ENCODE measurements at regions not wholly inside any gene's neighbourhood (a gene's known extent, or its start where the extent isn't known, plus 50 kb on each side); places are given as distances from the start of the nearest gene placed in this dataset.

GRCh38 chr7:106597751-106598546, 63.0 kb downstream of the CCDC71L start:
- H3K27ac ChIP-seq, result no peak overlapping the region
- no peak overlapping the region for H2AFZ ChIP-seq (ENCODE audit: low read depth)
- no peak overlapping the region for H3K4me3 ChIP-seq (IDR thresholded peaks at IDR 0.05; ENCODE audit: insufficient read depth, low read depth, low read length)

GRCh38 chr7:106597014-106597413, 63.9 kb downstream of the CCDC71L start:
- H3K4me1 ChIP-seq (ENCODE audit: low read depth, poor library complexity, severe bottlenecking), result peaks cover 27% of the 10 kb centered on the region
- no peak overlapping the region for H3K4me3 ChIP-seq (IDR thresholded peaks at IDR 0.05; ENCODE audit: insufficient read depth, low read depth, low read length)
- H3K9ac ChIP-seq, result no peak overlapping the region
- H3K4me2 ChIP-seq, result no peak overlapping the region
- H3K79me2 ChIP-seq (ENCODE audit: insufficient read depth, low read depth), result no peaks in the 10 kb centered on the region
- no peak for TF ChIP-seq CTCF (conservative IDR thresholded peaks at IDR 0.05; ENCODE audit: low read depth, low read length)
- no peak overlapping the region for H3K27ac ChIP-seq
- H2AFZ ChIP-seq (ENCODE audit: low read depth), result no peak overlapping the region
- H4K20me1 ChIP-seq (ENCODE audit: insufficient read depth), result no peaks in the 10 kb centered on the region
- no peaks in the 10 kb centered on the region for H3K27me3 ChIP-seq (ENCODE audit: insufficient read depth, low read depth)
- H3K36me3 ChIP-seq (ENCODE audit: insufficient read depth), result no peaks in the 10 kb centered on the region

More at GRCh38 chr7:106597751-106598546, 63.0 kb downstream of the CCDC71L start:
- Histone ChIP-seq H3K79me2 (ENCODE audit: insufficient read depth, low read depth) (no peaks in the 10 kb centered on the region), H3K27me3 (ENCODE audit: insufficient read depth, low read depth) (no peaks in the 10 kb centered on the region), H3K9ac (no peak overlapping the region), H3K36me3 (ENCODE audit: insufficient read depth) (no peaks in the 10 kb centered on the region), H3K4me2 (peak overlapping the region; percentile 25), H4K20me1 (ENCODE audit: insufficient read depth) (no peaks in the 10 kb centered on the region), H3K4me1 (ENCODE audit: low read depth, poor library complexity, severe bottlenecking) (peaks cover 18% of the 10 kb centered on the region)
- no peak for TF ChIP-seq CTCF (conservative IDR thresholded peaks at IDR 0.05; ENCODE audit: low read depth, low read length)

DNA sequence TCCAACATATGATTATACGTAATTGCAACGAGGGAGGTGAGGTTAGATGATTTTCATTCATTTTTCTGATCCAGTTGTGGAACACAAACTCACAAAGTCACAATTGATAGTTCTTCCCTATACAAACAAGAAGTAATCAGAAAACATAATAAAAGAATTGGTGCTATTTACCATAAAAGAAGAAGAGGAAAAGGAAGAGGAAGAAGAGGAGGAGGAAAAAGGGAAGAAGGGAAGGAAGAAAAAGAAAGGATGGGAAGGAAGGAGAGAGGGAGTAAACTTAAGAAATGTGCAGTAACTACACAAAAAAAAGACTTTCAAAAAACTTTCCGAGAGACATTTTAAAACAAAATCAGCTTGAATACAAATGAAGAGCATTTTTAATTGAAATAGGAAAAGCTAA, 65.0 kb downstream of the CCDC71L start:
- no peaks in the 10 kb centered on the region for H3K79me2 ChIP-seq (ENCODE audit: insufficient read depth, low read depth)
- no peak overlapping the region for H3K4me2 ChIP-seq
- H3K27ac ChIP-seq, result no peak overlapping the region
- no peak overlapping the region for H3K4me3 ChIP-seq (IDR thresholded peaks at IDR 0.05; ENCODE audit: insufficient read depth, low read depth, low read length)
- no peak overlapping the region for H2AFZ ChIP-seq (ENCODE audit: low read depth)
- TF ChIP-seq CTCF (conservative IDR thresholded peaks at IDR 0.05; ENCODE audit: low read depth, low read length), result no peak
- H4K20me1 ChIP-seq (ENCODE audit: insufficient read depth), result no peaks in the 10 kb centered on the region
- H3K4me1 ChIP-seq (ENCODE audit: low read depth, poor library complexity, severe bottlenecking), result peaks cover 30% of the 10 kb centered on the region
- H3K36me3 ChIP-seq (ENCODE audit: insufficient read depth), result no peaks in the 10 kb centered on the region
- no peaks in the 10 kb centered on the region for H3K27me3 ChIP-seq (ENCODE audit: insufficient read depth, low read depth)
- H3K9ac ChIP-seq, result no peak overlapping the region

GRCh38 chr7:106593028-106593417, 67.9 kb downstream of the CCDC71L start:
- H3K4me3 ChIP-seq (IDR thresholded peaks at IDR 0.05; ENCODE audit: insufficient read depth, low read depth, low read length), result no peak overlapping the region
- peak overlapping the region; percentile 24 for H3K4me2 ChIP-seq
- H3K79me2 ChIP-seq (ENCODE audit: insufficient read depth, low read depth), result no peaks in the 10 kb centered on the region
- H4K20me1 ChIP-seq (ENCODE audit: insufficient read depth), result no peaks in the 10 kb centered on the region
- peak overlapping the region; percentile 16; the same call in 1 of the 2 replicates for H3K27ac ChIP-seq
- H3K9ac ChIP-seq, result no peak overlapping the region
- H2AFZ ChIP-seq (ENCODE audit: low read depth), result peak overlapping the region; percentile 0; the same call in 1 of the 2 replicates
- no peaks in the 10 kb centered on the region for H3K27me3 ChIP-seq (ENCODE audit: insufficient read depth, low read depth)
- H3K36me3 ChIP-seq (ENCODE audit: insufficient read depth), result no peaks in the 10 kb centered on the region
- peaks cover 23% of the 10 kb centered on the region for H3K4me1 ChIP-seq (ENCODE audit: low read depth, poor library complexity, severe bottlenecking)
- no peak for TF ChIP-seq CTCF (conservative IDR thresholded peaks at IDR 0.05; ENCODE audit: low read depth, low read length)
